Sigmoid colon (tissue), 4 donors: ENCODE measurements at regions not wholly inside any gene's neighbourhood (a gene's known extent, or its start where the extent isn't known, plus 50 kb on each side); places are given as distances from the start of the nearest gene placed in this dataset.

Source experiments
- CTCF ChIP-seq, 4 experiments: fragments of 450-650 bp in 3 of 4; fragments of 200-600 bp in 1 of 4; IDR thresholded peaks; one replicate each; pipeline ENCODE4 v1.5.1; 2016 to 2019; ENCODE audit warnings: antibody characterized with exemption in 4 of 4, mild to moderate bottlenecking in 3 of 4, moderate library complexity in 2 of 4
- EP300 ChIP-seq, 4 donors: sonication (generic); formaldehyde crosslinking; IDR thresholded peaks; one replicate each; pipeline ENCODE4 v1.6.1; 2017; ENCODE audit warnings: antibody characterized with exemption in 4 of 4
- POLR2A ChIP-seq, 2 donors: fragments of 450-650 bp; IDR thresholded peaks; one replicate each; pipeline ENCODE4 v1.6.1; 2016; ENCODE audit warnings: antibody characterized with exemption in 2 of 2, mild to moderate bottlenecking in 2 of 2, moderate library complexity in 2 of 2
- POLR2AphosphoS5 ChIP-seq, 4 donors: sonication (generic); formaldehyde crosslinking; IDR thresholded peaks; one replicate each; pipeline ENCODE4 v1.6.1; 2017; ENCODE audit warnings: antibody characterized with exemption in 4 of 4

GRCh38 chrX:13440176-13440575 lies 120.3 kb upstream of the ATXN3L start:
- TF ChIP-seq POLR2A (IDR thresholded peaks at IDR 0.05): no peak
- TF ChIP-seq POLR2AphosphoS5 (IDR thresholded peaks at IDR 0.05): no peak
- TF ChIP-seq CTCF (IDR thresholded peaks at IDR 0.05): no peak
- no peak for TF ChIP-seq EP300 (IDR thresholded peaks at IDR 0.05)
